H9 (cell line): ENCODE measurements at regions not wholly inside any gene's neighbourhood (a gene's known extent, or its start where the extent isn't known, plus 50 kb on each side); places are given as distances from the start of the nearest gene placed in this dataset.

Source experiments
- DNase-seq: peaks from one replicate; pipeline ENCODE4 v3.0.0-alpha.2; 2017
- H2AFZ ChIP-seq: one replicate; pipeline ENCODE4 v1.6.1; 2013; ENCODE audit warnings: mild to moderate bottlenecking, low read length, control low read depth, moderate library complexity
- H2AK5ac ChIP-seq: 2 replicates; pipeline ENCODE4 v1.6.1; 2013; ENCODE audit warnings: low read length, control low read depth, mixed read lengths; ENCODE audit not compliant: insufficient read length
- H2BK120ac ChIP-seq: one replicate; pipeline ENCODE4 v1.6.1; 2013; ENCODE audit warnings: low read depth, mild to moderate bottlenecking, low read length, control low read depth, inconsistent platforms; ENCODE audit not compliant: poor library complexity, severe bottlenecking
- H2BK12ac ChIP-seq: 2 replicates; pipeline ENCODE4 v1.6.1; 2013; ENCODE audit warnings: low read length, control low read depth, mixed read lengths, low read depth; ENCODE audit not compliant: insufficient read length
- H2BK15ac ChIP-seq: 2 replicates; pipeline ENCODE4 v1.6.1; 2013; ENCODE audit warnings: low read depth, low read length, control low read depth
- H2BK20ac ChIP-seq: one replicate; pipeline ENCODE4 v1.6.1; 2013; ENCODE audit warnings: low read depth, mild to moderate bottlenecking, low read length, control low read depth, inconsistent platforms; ENCODE audit not compliant: poor library complexity, severe bottlenecking
- H2BK5ac ChIP-seq: 2 replicates; pipeline ENCODE4 v1.6.1; 2013; ENCODE audit warnings: low read length, control low read depth, mixed read lengths; ENCODE audit not compliant: insufficient read length
- H3K14ac ChIP-seq: 2 replicates; pipeline ENCODE4 v1.6.1; 2013; ENCODE audit warnings: low read length, control low read depth; ENCODE audit not compliant: insufficient read depth
- H3K18ac ChIP-seq: 2 replicates; pipeline ENCODE4 v1.6.1; 2013; ENCODE audit warnings: low read depth, mild to moderate bottlenecking, mixed read lengths, low read length, control low read depth; ENCODE audit not compliant: insufficient read length
- H3K23ac ChIP-seq: 2 replicates; pipeline ENCODE4 v1.6.1; 2013; ENCODE audit warnings: low read length, control low read depth, mixed read lengths, low read depth; ENCODE audit not compliant: insufficient read length
- H3K23me2 ChIP-seq: 2 replicates; pipeline ENCODE4 v1.6.1; 2013; ENCODE audit warnings: low read depth, mild to moderate bottlenecking, mixed read lengths, low read length, control low read depth; ENCODE audit not compliant: insufficient read length, poor library complexity, severe bottlenecking
- H3K27ac ChIP-seq: 2 replicates; pipeline ENCODE4 v1.5.1; 2013; ENCODE audit warnings: low read length, control low read depth, mixed read lengths, low read depth; ENCODE audit not compliant: insufficient read length
- H3K27me3 ChIP-seq: 2 replicates; pipeline ENCODE4 v1.6.1; 2013; ENCODE audit warnings: low read length, control low read depth, inconsistent platforms; ENCODE audit not compliant: insufficient read depth
- H3K4ac ChIP-seq: 2 replicates; pipeline ENCODE4 v1.6.1; 2013; ENCODE audit warnings: low read depth, mild to moderate bottlenecking, control low read depth, inconsistent platforms, low read length, moderate library complexity
- H3K4me1 ChIP-seq: 2 replicates; pipeline ENCODE4 v1.6.1; 2013; ENCODE audit warnings: low read length, control low read depth, inconsistent platforms; ENCODE audit not compliant: insufficient read depth
- H3K4me2 ChIP-seq: 2 replicates; pipeline ENCODE4 v1.6.1; 2013; ENCODE audit warnings: low read length, control low read depth, mixed read lengths; ENCODE audit not compliant: insufficient read length, insufficient read depth
- H3K56ac ChIP-seq: 2 replicates; pipeline ENCODE4 v1.6.1; 2013; ENCODE audit warnings: low read depth, mild to moderate bottlenecking, mixed read lengths, low read length, control low read depth; ENCODE audit not compliant: insufficient read length
- H3K79me1 ChIP-seq: 2 replicates; pipeline ENCODE4 v1.6.1; 2013; ENCODE audit warnings: low read depth, mild to moderate bottlenecking, moderate library complexity, low read length, control low read depth, inconsistent platforms; ENCODE audit not compliant: insufficient read depth, poor library complexity, severe bottlenecking
- H3K79me2 ChIP-seq: 2 replicates; pipeline ENCODE4 v1.6.1; 2013; ENCODE audit warnings: low read length, control low read depth, inconsistent platforms; ENCODE audit not compliant: insufficient read depth
- H3K9ac ChIP-seq: 2 replicates; pipeline ENCODE4 v1.6.1; 2013; ENCODE audit warnings: low read length, control low read depth, mixed read lengths; ENCODE audit not compliant: insufficient read length; ENCODE audit errors: extremely low read depth
- H3K9me3 ChIP-seq: one replicate; pipeline ENCODE4 v1.6.1; 2013; ENCODE audit warnings: low read depth, low read length, inconsistent platforms; ENCODE audit not compliant: control insufficient read depth
- H3T11ph ChIP-seq: one replicate; pipeline ENCODE4 v1.6.1; 2013; ENCODE audit warnings: mild to moderate bottlenecking, low read length, control low read depth, inconsistent platforms
- H4K20me1 ChIP-seq: one replicate; pipeline ENCODE4 v1.6.1; 2013; ENCODE audit not compliant: control insufficient read depth, insufficient read length, insufficient read depth
- H4K5ac ChIP-seq: 2 replicates; pipeline ENCODE4 v1.6.1; 2013; ENCODE audit warnings: low read depth, mild to moderate bottlenecking, mixed read lengths, low read length, control low read depth; ENCODE audit not compliant: insufficient read length
- H4K8ac ChIP-seq: replicated peaks from 2 replicates; pipeline ENCODE4 v1.6.1; 2013; ENCODE audit warnings: low read length, control low read depth, mixed read lengths, low read depth; ENCODE audit not compliant: insufficient read length
- H4K91ac ChIP-seq: 2 replicates; pipeline ENCODE4 v1.6.1; 2013; ENCODE audit warnings: low read depth, mild to moderate bottlenecking, moderate library complexity, mixed read lengths, low read length, control low read depth; ENCODE audit not compliant: insufficient read length
- H3K27ac Mint-ChIP-seq, 3 experiments: 2 replicates in 2 of 3; 3 replicates in 1 of 3; pipeline ENCODE4 v1.8.0; 2020 to 2021; ENCODE audit warnings: mixed read lengths in 3 of 3, mild to moderate bottlenecking in 1 of 3, moderate library complexity in 1 of 3
- H3K27me3 Mint-ChIP-seq: 2 replicates; pipeline ENCODE4 v1.8.0; 2021; ENCODE audit warnings: low read depth, mild to moderate bottlenecking, moderate library complexity, mixed read lengths
- H3K36me3 Mint-ChIP-seq, 3 experiments: 2 replicates in 2 of 3; 3 replicates in 1 of 3; pipeline ENCODE4 v1.8.0; 2020 to 2021; ENCODE audit warnings: low read depth in 3 of 3, mixed read lengths in 3 of 3; ENCODE audit not compliant: insufficient read depth in 1 of 3
- H3K4me1 Mint-ChIP-seq, 2 experiments: 2 replicates each; pipeline ENCODE4 v1.8.0; 2020; ENCODE audit warnings: mixed read lengths in 2 of 2
- H3K4me3 Mint-ChIP-seq, 2 experiments: 2 replicates in 1 of 2; 3 replicates in 1 of 2; pipeline ENCODE4 v1.8.0; 2020 to 2021; ENCODE audit warnings: mild to moderate bottlenecking in 2 of 2, mixed read lengths in 2 of 2, moderate library complexity in 1 of 2
- H3K9me3 Mint-ChIP-seq, 2 experiments: 2 replicates in 1 of 2; 3 replicates in 1 of 2; pipeline ENCODE4 v1.8.0; 2020; ENCODE audit warnings: mild to moderate bottlenecking in 2 of 2, mixed read lengths in 2 of 2, moderate library complexity in 1 of 2
- WGBS: extraction: QIAGEN DNeasy Blood & Tissue Kit; methylation state at CpG from one replicate; pipeline ENCODE4 v1.1.7; 2013; ENCODE audit warnings: missing lambda C conversion rate, low lambda C conversion rate, mixed read lengths; ENCODE audit not compliant: insufficient read length; ENCODE audit errors: extremely low coverage; 5-methylcytosine and 5-hydroxymethylcytosine counted together
- TF ChIP-seq, protein P1 (sequence below): fragments of 200-600 bp; sonication (generic); conservative IDR thresholded peaks from 3 replicates; pipeline ENCODE4 v1.8.0; 2021; ENCODE audit warnings: antibody characterized with exemption, mild to moderate bottlenecking

DNA sequence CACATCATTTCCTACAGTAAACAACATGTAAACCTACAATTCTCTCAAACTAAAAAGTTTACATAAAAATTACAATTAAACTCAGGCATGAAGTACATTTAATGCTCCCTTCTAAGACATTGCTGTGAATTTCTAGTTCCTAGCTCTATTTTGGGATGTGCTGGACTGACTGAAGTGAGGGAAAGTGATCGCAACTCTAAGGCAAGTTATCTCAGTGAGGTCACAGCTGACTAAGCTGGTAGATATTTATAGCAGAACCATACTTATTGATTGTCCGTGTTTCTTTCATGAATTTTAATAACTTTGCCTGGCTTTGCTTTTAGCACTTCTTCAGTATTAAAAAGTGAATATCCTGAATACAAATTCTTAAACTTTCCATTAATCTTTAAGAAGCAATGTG, 570.4 kb upstream of the GALNTL6 start:
- H4K5ac ChIP-seq: no peak overlapping the region
- H3K27me3 ChIP-seq: no peaks in the 10 kb centered on the region
- DNase-seq: no peak
- no peak overlapping the region for H2AFZ ChIP-seq
- no peak overlapping the region for H3K4me2 ChIP-seq
- Mint-ChIP-seq H3K4me3 (no peak overlapping the region), H3K27ac (no peak overlapping the region), H3K4me1 (peaks cover 0 to 6% of the 10 kb centered on the region in 2 experiments; a peak in 2 of 4 replicates), H3K36me3 (no peaks in the 10 kb centered on the region), H3K9me3 (no peaks in the 10 kb centered on the region), H3K27me3 (no peaks in the 10 kb centered on the region)
- H3K27ac ChIP-seq: no peak overlapping the region
- WGBS: no CpG with 5 or more reads among the region's 2 CpGs
- no peaks in the 10 kb centered on the region for H3K4me1 ChIP-seq
- TF ChIP-seq, protein P1, sequence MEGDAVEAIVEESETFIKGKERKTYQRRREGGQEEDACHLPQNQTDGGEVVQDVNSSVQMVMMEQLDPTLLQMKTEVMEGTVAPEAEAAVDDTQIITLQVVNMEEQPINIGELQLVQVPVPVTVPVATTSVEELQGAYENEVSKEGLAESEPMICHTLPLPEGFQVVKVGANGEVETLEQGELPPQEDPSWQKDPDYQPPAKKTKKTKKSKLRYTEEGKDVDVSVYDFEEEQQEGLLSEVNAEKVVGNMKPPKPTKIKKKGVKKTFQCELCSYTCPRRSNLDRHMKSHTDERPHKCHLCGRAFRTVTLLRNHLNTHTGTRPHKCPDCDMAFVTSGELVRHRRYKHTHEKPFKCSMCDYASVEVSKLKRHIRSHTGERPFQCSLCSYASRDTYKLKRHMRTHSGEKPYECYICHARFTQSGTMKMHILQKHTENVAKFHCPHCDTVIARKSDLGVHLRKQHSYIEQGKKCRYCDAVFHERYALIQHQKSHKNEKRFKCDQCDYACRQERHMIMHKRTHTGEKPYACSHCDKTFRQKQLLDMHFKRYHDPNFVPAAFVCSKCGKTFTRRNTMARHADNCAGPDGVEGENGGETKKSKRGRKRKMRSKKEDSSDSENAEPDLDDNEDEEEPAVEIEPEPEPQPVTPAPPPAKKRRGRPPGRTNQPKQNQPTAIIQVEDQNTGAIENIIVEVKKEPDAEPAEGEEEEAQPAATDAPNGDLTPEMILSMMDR: no peak
- H4K91ac ChIP-seq: no peak overlapping the region
- no peak overlapping the region for H3K4ac ChIP-seq
- no peak overlapping the region for H3K56ac ChIP-seq
- H2BK20ac ChIP-seq: no peak overlapping the region
- H3T11ph ChIP-seq: no peak overlapping the region
- no peaks in the 10 kb centered on the region for H4K20me1 ChIP-seq
- H3K23ac ChIP-seq: no peak overlapping the region
- H2AK5ac ChIP-seq: no peak overlapping the region
- no peaks in the 10 kb centered on the region for H3K79me2 ChIP-seq
- no peak overlapping the region for H3K9ac ChIP-seq
- no peak overlapping the region for H4K8ac ChIP-seq
- no peak overlapping the region for H2BK5ac ChIP-seq
- H2BK12ac ChIP-seq: no peak overlapping the region
- H3K79me1 ChIP-seq: no peaks in the 10 kb centered on the region
- no peak overlapping the region for H3K14ac ChIP-seq
- no peaks in the 10 kb centered on the region for H3K23me2 ChIP-seq
- no peak overlapping the region for H3K18ac ChIP-seq
- H3K9me3 ChIP-seq: no peaks in the 10 kb centered on the region
- H2BK120ac ChIP-seq: no peak overlapping the region
- H2BK15ac ChIP-seq: no peak overlapping the region
